ENCODE measurements at regions not wholly inside any gene's neighbourhood (a gene's known extent, or its start where the extent isn't known, plus 50 kb on each side); places are given as distances from the start of the nearest gene placed in this dataset.

- no peak for TF ChIP-seq CTCF (IDR thresholded peaks at IDR 0.05)
- no peak for DNase-seq (ENCODE audit: low spot score)
- Histone ChIP-seq H3K4me3 (no peak overlapping the region), H3K27ac (no peak overlapping the region)
These were observed 1394.3 kb upstream of the LRRTM3 start for GRCh38 chr10:65531545-65531944.

DNA sequence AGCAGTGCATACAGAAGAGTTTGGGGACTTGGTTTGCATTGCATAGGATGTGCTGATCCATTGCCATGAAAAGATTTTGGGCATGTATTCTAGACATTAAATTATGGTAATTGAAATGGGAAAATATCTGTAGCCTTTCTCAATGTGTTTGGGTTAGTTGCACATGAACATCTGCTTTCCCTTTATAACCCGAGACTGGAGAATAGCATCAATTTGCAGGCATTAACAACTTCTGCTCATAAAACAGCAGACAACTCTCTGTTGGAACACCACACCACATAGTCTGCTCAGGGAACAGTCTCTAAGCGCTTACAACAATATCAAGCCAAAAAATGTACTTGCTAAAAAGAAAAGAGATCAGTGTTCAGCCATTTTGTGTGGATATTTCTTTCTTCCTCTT lies 1391.1 kb upstream of the LRRTM3 start:
- TF ChIP-seq CTCF (IDR thresholded peaks at IDR 0.05): no peak
- no peak overlapping the region for H3K27ac ChIP-seq
- DNase-seq (ENCODE audit: low spot score): no peak
- no peak overlapping the region for H3K4me3 ChIP-seq

- Histone ChIP-seq H3K4me3 (no peak overlapping the region), H3K27ac (no peak overlapping the region)
- TF ChIP-seq CTCF (IDR thresholded peaks at IDR 0.05): no peak
- DNase-seq (ENCODE audit: low spot score): no peak
These were observed 1381.1 kb upstream of the LRRTM3 start for GRCh38 chr10:65544756-65545155.

- no peak for TF ChIP-seq CTCF (IDR thresholded peaks at IDR 0.05)
- no peak overlapping the region for H3K27ac ChIP-seq
- DNase-seq (ENCODE audit: low spot score): no peak
- no peak overlapping the region for H3K4me3 ChIP-seq
These were observed 1377.8 kb upstream of the LRRTM3 start for GRCh38 chr10:65548001-65548400.

GRCh38 chr10:65550761-65551160 lies 1375.1 kb upstream of the LRRTM3 start:
- no peak for DNase-seq (ENCODE audit: low spot score)
- no peak for TF ChIP-seq CTCF (IDR thresholded peaks at IDR 0.05)
- H3K27ac ChIP-seq: no peak overlapping the region

GRCh38 chr10:65555192-65555591 lies 1370.6 kb upstream of the LRRTM3 start:
- Histone ChIP-seq H3K27ac (no peak overlapping the region), H3K4me3 (no peak overlapping the region)
- no peak for TF ChIP-seq CTCF (IDR thresholded peaks at IDR 0.05)
- DNase-seq (ENCODE audit: low spot score): no peak

More at GRCh38 chr10:65550761-65551160, 1375.1 kb upstream of the LRRTM3 start:
- H3K4me3 ChIP-seq: no peak overlapping the region

DNA sequence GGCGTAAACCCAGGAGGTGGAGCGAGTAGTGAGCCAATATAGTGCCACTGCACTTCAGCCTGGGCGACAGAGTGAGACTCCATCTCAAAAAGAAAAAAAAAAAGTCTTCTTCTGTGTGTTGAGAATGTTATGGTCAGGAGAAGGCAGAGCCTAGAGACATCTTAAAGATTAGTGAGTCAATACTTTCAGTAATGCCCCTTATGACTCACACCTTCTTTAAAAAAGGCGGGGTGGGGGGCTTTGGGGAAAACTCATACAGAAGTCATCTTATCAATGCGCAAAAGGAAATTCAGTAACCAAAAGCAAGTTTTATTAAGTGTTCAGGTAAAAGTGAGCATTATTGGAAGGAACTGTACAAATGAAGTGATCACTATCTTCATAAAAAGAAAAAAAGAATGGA lies 1369.8 kb upstream of the LRRTM3 start:
- Histone ChIP-seq H3K27ac (no peak overlapping the region), H3K4me3 (no peak overlapping the region)
- TF ChIP-seq CTCF (IDR thresholded peaks at IDR 0.05): no peak
- no peak for DNase-seq (ENCODE audit: low spot score)

Measured in coronary artery (tissue), 2 donors.